Uterus (tissue), 3 donors: ENCODE measurements at regions not wholly inside any gene's neighbourhood (a gene's known extent, or its start where the extent isn't known, plus 50 kb on each side); places are given as distances from the start of the nearest gene placed in this dataset.

Experiments used
- DNase-seq, 2 donors: peaks; one replicate each; pipeline ENCODE4 v3.0.0-alpha.2; 2019 to 2020
- H3K27ac ChIP-seq, 2 donors: fragments of 200-600 bp; sonication (generic); 1 replicate in 1 of 2; 2 replicates in 1 of 2; pipeline ENCODE4 v1.5.1; 2016 to 2018
- H3K27me3 ChIP-seq, 2 donors: fragments of 200-600 bp; sonication (generic); one replicate each; pipeline ENCODE4 v1.5.1; 2018 to 2019; ENCODE audit warnings: control low read depth in 1 of 2
- H3K36me3 ChIP-seq, 2 donors: fragments of 200-600 bp; sonication (generic); one replicate each; pipeline ENCODE4 v1.5.1; 2019; ENCODE audit warnings: control low read depth in 1 of 2
- H3K4me1 ChIP-seq, 2 donors: fragments of 200-600 bp; sonication (generic); one replicate each; pipeline ENCODE4 v1.5.1; 2018 to 2019; ENCODE audit warnings: control low read depth in 1 of 2
- H3K4me3 ChIP-seq, 2 donors: fragments of 200-600 bp; sonication (generic); 1 replicate in 1 of 2; 2 replicates in 1 of 2; pipeline ENCODE4 v1.5.1; 2018 to 2019; ENCODE audit warnings: mild to moderate bottlenecking in 1 of 2
- H3K9me3 ChIP-seq, 2 donors: fragments of 200-600 bp; sonication (generic); one replicate each; pipeline ENCODE4 v1.5.1; 2019; ENCODE audit warnings: control low read depth in 1 of 2
- CTCF ChIP-seq, 4 experiments: fragments of 200-600 bp in 2 of 4; fragments of 450-650 bp in 2 of 4; sonication (generic) in 2 of 4; IDR thresholded peaks; one replicate each; pipeline ENCODE4 v1.5.1; 2016 to 2019; ENCODE audit warnings: antibody characterized with exemption in 4 of 4, mild to moderate bottlenecking in 2 of 4, moderate library complexity in 1 of 4
- POLR2A ChIP-seq, 2 donors: fragments of 450-650 bp; IDR thresholded peaks; one replicate each; pipeline ENCODE4 v1.6.1; 2016; ENCODE audit warnings: antibody characterized with exemption in 2 of 2, mild to moderate bottlenecking in 1 of 2, moderate library complexity in 1 of 2
- intact Hi-C: fragments of 100-400 bp; cut with DNase I; formaldehyde crosslinking; loops from one replicate; pipeline ENCODE4 v1.15.1; 2023; ENCODE audit warnings: low total_unique reads
- donor health status: DM: yes; HTN: yes; CAD: no.

- Histone ChIP-seq H3K4me1 (no peaks in the 10 kb centered on the region), H3K4me3 (no peak overlapping the region), H3K9me3 (no peaks in the 10 kb centered on the region), H3K36me3 (no peaks in the 10 kb centered on the region), H3K27ac (no peak overlapping the region), H3K27me3 (no peaks in the 10 kb centered on the region)
- DNase-seq: no peak
- TF ChIP-seq CTCF (IDR thresholded peaks at IDR 0.05) (no peak), POLR2A (IDR thresholded peaks at IDR 0.05) (no peak)
- intact Hi-C loops: no loop called here
Measured at GRCh38 chr2:195594248-195594647, 62.8 kb upstream of the SLC39A10 start.

GRCh38 chr2:195592105-195592504 lies 64.9 kb upstream of the SLC39A10 start:
- Histone ChIP-seq H3K9me3 (no peaks in the 10 kb centered on the region), H3K36me3 (no peaks in the 10 kb centered on the region), H3K27ac (no peak overlapping the region), H3K4me3 (no peak overlapping the region), H3K27me3 (no peaks in the 10 kb centered on the region), H3K4me1 (no peaks in the 10 kb centered on the region)
- DNase-seq: no peak
- intact Hi-C loops: no loop called here
- no peak for TF ChIP-seq CTCF (IDR thresholded peaks at IDR 0.05)

- DNase-seq: no peak
- Histone ChIP-seq H3K27me3 (no peaks in the 10 kb centered on the region), H3K9me3 (no peaks in the 10 kb centered on the region), H3K4me3 (no peak overlapping the region), H3K4me1 (no peaks in the 10 kb centered on the region), H3K36me3 (no peaks in the 10 kb centered on the region), H3K27ac (no peak overlapping the region)
- intact Hi-C loops: no loop called here
- no peak for TF ChIP-seq POLR2A (IDR thresholded peaks at IDR 0.05)
- no peak for TF ChIP-seq CTCF (IDR thresholded peaks at IDR 0.05)
Measured at GRCh38 chr2:195590861-195591205, 66.2 kb upstream of the SLC39A10 start.

- TF ChIP-seq CTCF (IDR thresholded peaks at IDR 0.05): no peak
- no peak for TF ChIP-seq POLR2A (IDR thresholded peaks at IDR 0.05)
- intact Hi-C loops: no loop called here
- H3K27me3 ChIP-seq: no peaks in the 10 kb centered on the region
- no peak overlapping the region for H3K4me3 ChIP-seq
- H3K36me3 ChIP-seq: no peaks in the 10 kb centered on the region
- no peaks in the 10 kb centered on the region for H3K4me1 ChIP-seq
- no peak for DNase-seq
- no peaks in the 10 kb centered on the region for H3K9me3 ChIP-seq
- H3K27ac ChIP-seq: no peak overlapping the region
Measured at GRCh38 chr2:195590199-195590860, 66.7 kb upstream of the SLC39A10 start.

GRCh38 chr2:195587966-195588365 lies 69.1 kb upstream of the SLC39A10 start:
- no peak overlapping the region for H3K4me3 ChIP-seq
- H3K27me3 ChIP-seq: no peaks in the 10 kb centered on the region
- H3K9me3 ChIP-seq: no peaks in the 10 kb centered on the region
- TF ChIP-seq CTCF (IDR thresholded peaks at IDR 0.05) (no peak), POLR2A (IDR thresholded peaks at IDR 0.05) (no peak)
- no peak overlapping the region for H3K27ac ChIP-seq
- no peaks in the 10 kb centered on the region for H3K4me1 ChIP-seq
- DNase-seq: no peak
- H3K36me3 ChIP-seq: no peaks in the 10 kb centered on the region
- intact Hi-C loops: no loop called here
